HG03039 (cell line): ENCODE measurements at regions not wholly inside any gene's neighbourhood (a gene's known extent, or its start where the extent isn't known, plus 50 kb on each side); places are given as distances from the start of the nearest gene placed in this dataset.
"Not testable (repeated sequence)": the region's sequence is repeated elsewhere in the genome, so short reads cannot be mapped to it uniquely, and the experiment has no call there.

Experiments used
- ATAC-seq: cut with Tn5 transposase; IDR thresholded peaks from one replicate; pipeline ENCODE4 v1.9.1; 2021; ENCODE audit warnings: mild to moderate bottlenecking, moderate library complexity; ENCODE audit not compliant: unreplicated experiment

DNA sequence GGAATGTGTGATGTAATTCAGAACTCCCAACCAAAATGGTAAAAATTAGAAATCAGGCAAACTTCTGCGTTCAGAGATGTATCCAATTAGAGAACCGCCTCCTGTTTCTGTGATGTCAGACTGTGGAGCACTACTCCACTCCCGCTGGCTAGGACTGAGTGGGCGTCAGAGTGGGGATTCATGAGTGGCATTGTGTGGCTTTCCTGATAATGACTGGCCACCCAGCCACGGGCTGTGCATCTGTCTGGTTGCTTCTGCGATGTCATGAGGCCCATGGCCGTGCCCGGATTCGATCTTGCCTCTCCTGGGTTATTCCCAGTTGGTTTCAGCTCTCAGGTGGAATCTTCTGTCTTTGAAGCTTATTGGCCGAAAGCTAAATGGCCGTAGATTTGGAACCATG is 87.1 kb upstream of the KCNA1 start:
- ATAC-seq = no peak

DNA sequence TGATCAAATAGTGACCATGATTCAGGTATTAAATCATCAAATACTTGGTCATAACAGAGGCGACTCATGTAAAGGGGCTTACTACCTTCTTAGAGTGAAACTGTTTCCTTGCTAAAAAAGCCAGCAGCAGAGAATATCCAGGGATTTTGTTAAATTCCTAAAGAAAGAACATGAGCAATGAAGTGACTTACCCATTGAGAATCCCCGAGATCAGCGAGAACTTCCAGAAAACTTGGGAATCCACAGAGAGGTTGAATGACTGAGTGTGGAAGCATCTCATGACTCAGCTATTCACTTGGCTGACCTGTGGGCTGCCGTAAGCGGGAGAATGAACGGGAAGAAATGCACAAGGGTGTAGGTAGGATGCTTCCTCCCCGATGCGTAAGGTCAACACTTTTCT is 85.3 kb upstream of the KCNA1 start:
- no peak for ATAC-seq

DNA sequence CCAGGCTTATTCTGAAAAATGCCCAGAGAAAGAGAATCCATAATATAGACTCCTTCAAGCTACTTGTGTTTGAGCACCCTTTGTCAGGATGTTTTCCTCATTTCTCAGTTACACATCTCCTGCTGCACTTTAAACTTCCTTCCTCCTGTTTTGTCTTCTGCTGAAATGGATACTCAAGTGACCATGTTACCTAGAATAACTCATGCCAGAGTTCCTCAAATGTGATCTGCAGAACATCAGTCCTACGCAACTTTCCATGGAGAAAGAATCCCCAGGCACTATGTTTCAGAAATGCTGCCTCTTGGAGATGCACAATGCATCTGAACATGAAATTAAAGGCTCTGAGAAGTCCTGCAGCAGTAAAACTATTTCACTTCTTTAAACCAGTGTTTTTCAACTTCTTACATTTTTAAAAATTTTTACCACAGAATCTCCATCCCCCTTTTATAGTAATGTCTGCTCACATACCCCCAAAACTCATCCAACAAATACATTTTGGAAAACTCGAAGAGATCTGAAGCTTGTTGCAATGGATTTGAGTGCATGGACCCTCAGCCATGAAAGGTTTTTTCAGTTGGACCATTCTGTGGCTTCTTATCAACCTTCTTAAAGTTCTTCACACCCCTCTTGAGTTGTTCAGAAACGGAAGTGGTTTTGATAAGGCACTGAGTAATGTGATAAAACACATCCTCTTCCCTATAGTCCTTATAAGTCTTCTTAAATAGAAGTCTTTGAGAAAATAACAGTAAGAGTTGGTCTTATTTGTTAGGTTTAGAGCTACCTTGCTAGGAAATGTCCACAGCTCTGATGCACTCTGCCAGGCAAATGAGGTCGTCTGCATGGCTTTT is 84.5 kb upstream of the KCNA1 start:
- no peak for ATAC-seq

GRCh38 chr12:4826909-4827308 is 82.8 kb upstream of the KCNA1 start:
- ATAC-seq = no peak

GRCh38 chr12:4828176-4828575 is 81.5 kb upstream of the KCNA1 start:
- ATAC-seq = no peak

DNA sequence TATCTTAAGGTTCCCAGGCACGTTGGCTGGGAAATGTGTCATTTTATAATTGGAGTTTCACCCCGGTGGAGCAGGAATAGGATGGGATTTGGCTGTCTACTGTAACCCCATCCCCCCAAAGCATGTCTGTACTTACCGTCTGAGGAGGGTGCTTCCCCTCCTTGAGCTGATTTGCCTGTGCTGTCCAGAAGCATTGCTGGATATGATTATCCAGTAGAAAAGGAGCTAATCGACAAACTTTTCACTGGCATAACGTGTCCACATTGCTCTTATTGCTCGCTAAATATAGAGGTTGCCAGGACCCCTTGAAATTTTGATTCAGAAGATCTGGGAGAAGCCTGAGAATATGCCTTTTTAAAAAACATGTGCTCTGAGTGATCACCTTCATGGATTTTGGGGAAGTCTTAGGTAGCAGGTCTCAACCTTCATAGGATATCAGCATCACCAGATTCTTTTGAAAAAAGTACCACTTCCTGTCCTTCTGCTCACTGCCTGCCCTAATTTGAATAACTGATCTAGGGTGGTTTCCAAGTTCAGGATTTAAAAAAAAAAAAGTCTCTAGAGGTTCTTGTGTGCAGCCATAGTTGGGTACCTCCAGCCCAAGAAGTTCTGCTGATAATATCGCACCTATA is 80.4 kb upstream of the KCNA1 start:
- ATAC-seq = peak; percentile 68

- ATAC-seq = peak; percentile 17
Observed at GRCh38 chr12:4829793-4830162, 79.9 kb upstream of the KCNA1 start.

DNA sequence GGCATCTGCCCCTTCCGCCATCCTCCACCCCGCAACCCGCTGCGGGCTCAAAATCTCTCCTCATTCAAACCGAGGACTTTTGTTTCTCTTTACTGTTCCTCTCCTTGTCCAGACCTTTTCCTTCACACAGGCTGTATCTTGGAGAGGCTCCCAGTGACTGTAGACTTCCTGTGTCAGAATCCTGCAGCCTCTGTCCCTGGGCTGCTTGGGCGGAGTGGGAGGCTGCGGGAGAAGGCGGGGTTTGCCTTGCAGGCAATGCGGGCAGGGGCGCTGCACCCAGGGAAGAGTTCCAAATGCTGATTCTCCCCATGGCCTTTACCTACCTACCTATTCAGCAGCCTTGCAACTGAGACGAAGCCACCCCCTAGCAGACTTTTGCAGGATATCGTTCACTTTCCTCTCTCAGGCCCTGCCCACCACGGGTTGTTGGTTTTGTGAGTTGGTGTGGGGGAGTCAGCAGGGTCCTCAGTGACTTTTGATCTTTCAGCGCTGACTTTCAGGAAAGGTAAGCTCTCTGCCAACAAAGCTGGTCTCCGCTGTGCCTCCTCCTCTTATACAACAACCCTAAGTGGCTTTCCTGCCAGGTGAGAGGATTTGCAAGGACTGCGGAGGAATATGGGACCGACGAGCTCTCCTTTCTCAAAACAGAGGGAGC is 79.0 kb upstream of the KCNA1 start:
- no peak for ATAC-seq

GRCh38 chr12:4833053-4833452 is 76.7 kb upstream of the KCNA1 start:
- ATAC-seq = no peak

- ATAC-seq = no peak
Observed at GRCh38 chr12:4833524-4833923, 76.2 kb upstream of the KCNA1 start.

GRCh38 chr12:4842401-4842800 is 67.3 kb upstream of the KCNA1 start:
- not testable (repeated sequence) for ATAC-seq

GRCh38 chr12:4843907-4844306 is 65.8 kb upstream of the KCNA1 start:
- ATAC-seq = no peak

- no peak for ATAC-seq
Observed at GRCh38 chr12:4847713-4848112, 62.0 kb upstream of the KCNA1 start.

- ATAC-seq = no peak
Observed at GRCh38 chr12:4849115-4849541, 60.6 kb upstream of the KCNA1 start.

DNA sequence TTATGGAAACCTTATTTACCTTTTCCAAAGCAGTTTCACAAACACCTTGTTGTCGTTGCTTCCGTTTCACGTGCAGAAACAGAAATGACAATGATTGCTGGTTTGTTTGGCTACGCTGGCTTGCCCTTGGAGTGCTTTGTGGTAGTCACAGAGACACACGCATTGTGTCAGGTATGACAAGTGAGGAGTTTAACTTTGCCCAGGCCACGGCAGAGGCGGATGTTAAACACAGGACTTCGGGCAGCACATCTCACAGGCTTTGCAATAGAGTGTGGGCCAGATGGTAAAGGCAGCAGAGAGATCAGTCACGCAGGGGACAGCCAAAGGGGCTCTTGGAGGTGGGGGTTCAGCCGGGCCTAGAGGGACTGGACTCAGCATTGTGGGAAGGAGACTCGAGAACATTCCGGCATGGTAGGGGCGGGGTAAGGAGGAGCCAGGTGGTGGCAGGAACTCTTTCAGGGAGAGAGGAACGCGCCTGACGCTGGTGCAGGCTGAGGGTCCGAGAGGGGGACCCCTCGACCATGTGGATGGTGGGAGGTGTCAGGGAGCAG is 59.8 kb upstream of the KCNA1 start:
- no peak for ATAC-seq

GRCh38 chr12:4850857-4851380 is 58.8 kb upstream of the KCNA1 start:
- no peak for ATAC-seq

DNA sequence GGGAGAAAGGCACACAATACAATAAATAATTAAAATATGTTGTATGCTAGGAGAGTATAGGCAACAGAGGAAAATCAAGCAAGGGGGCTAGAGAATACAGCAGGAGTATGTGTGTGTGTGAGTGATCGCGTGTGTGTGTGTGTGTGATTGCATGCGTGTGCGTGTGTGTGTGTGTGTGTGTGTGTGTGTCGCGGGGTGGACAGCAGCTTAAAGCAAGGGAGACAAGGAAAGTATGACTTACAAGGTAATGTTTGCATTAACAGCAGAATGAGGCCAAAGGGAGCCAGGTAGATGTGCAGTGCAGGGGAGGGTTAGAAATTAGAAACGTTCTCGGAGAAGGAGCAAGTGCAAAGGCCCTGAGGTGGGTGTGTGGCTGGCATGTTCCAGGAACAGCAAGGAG is 57.4 kb upstream of the KCNA1 start:
- no peak for ATAC-seq

- ATAC-seq = no peak
Observed at GRCh38 chr12:4852911-4853310, 56.8 kb upstream of the KCNA1 start.

GRCh38 chr12:4855121-4855924 is 54.4 kb upstream of the KCNA1 start:
- ATAC-seq = no peak

DNA sequence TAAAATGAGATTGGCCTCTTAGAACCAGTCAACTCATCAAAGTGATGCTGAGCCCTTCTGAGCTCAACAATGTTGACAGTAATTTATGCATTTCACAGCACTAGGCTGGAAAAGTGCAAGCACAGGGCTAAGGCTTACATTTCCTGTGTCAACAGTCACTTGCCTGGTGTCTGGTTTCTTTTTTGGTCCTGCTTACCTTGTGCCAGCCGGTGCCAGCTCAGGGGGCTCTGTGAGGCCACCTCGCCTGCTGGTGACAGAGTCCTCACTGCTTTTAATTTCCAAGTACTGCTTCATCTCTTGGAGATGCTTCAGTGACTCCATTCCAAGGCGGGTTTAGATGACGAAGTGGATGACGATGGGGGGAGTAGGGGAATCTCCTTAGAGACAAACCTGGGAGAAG is 53.1 kb upstream of the KCNA1 start:
- no peak for ATAC-seq
